Kidney epithelial cell (primary cell): ENCODE measurements at regions not wholly inside any gene's neighbourhood (a gene's known extent, or its start where the extent isn't known, plus 50 kb on each side); places are given as distances from the start of the nearest gene placed in this dataset.

ENCODE experiments used
- DNase-seq: peaks from one replicate; pipeline ENCODE4 v3.0.0-alpha.2; 2010; ENCODE audit warnings: low read depth
- H3K27me3 ChIP-seq: 2 replicates; pipeline ENCODE4 v1.6.0; 2011; ENCODE audit warnings: low read length; ENCODE audit not compliant: control insufficient read depth, insufficient read depth
- H3K36me3 ChIP-seq: 2 replicates; pipeline ENCODE4 v1.5.1; 2011; ENCODE audit warnings: low read length; ENCODE audit not compliant: control insufficient read depth, insufficient read depth
- H3K4me3 ChIP-seq: 2 replicates; pipeline ENCODE4 v1.5.1; 2011; ENCODE audit warnings: low read depth, mild to moderate bottlenecking, control low read depth, low read length
- TF ChIP-seq, protein P1 (sequence below): IDR thresholded peaks from 2 replicates; pipeline ENCODE4 v1.5.1; 2011; ENCODE audit warnings: mild to moderate bottlenecking, moderate library complexity, low read length, control low read depth, inconsistent platforms; ENCODE audit not compliant: insufficient read depth, poor library complexity, severe bottlenecking

DNA sequence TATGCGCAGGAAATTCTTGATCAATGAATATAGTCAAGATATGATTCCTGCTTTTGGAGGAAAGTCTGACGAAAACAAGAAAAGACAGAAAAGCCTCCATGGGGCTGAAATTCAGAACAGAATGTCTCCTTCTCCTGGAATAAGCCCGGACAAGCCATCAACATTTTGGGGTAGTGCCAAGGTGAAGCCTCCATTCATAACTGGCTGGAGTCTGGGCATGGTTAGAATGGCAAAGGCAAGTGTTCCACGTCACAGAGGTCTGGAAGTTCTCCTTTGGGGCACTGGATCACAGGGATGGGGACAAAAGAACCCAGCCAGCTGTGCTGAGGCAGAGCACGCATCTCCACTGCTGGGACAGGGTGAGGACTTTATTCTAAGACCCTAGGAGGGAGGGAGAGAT lies 505.7 kb downstream of the CMPK2 start:
- H3K4me3 ChIP-seq = no peak overlapping the region
- DNase-seq = no peak
- TF ChIP-seq, protein P1, sequence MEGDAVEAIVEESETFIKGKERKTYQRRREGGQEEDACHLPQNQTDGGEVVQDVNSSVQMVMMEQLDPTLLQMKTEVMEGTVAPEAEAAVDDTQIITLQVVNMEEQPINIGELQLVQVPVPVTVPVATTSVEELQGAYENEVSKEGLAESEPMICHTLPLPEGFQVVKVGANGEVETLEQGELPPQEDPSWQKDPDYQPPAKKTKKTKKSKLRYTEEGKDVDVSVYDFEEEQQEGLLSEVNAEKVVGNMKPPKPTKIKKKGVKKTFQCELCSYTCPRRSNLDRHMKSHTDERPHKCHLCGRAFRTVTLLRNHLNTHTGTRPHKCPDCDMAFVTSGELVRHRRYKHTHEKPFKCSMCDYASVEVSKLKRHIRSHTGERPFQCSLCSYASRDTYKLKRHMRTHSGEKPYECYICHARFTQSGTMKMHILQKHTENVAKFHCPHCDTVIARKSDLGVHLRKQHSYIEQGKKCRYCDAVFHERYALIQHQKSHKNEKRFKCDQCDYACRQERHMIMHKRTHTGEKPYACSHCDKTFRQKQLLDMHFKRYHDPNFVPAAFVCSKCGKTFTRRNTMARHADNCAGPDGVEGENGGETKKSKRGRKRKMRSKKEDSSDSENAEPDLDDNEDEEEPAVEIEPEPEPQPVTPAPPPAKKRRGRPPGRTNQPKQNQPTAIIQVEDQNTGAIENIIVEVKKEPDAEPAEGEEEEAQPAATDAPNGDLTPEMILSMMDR = no peak

DNA sequence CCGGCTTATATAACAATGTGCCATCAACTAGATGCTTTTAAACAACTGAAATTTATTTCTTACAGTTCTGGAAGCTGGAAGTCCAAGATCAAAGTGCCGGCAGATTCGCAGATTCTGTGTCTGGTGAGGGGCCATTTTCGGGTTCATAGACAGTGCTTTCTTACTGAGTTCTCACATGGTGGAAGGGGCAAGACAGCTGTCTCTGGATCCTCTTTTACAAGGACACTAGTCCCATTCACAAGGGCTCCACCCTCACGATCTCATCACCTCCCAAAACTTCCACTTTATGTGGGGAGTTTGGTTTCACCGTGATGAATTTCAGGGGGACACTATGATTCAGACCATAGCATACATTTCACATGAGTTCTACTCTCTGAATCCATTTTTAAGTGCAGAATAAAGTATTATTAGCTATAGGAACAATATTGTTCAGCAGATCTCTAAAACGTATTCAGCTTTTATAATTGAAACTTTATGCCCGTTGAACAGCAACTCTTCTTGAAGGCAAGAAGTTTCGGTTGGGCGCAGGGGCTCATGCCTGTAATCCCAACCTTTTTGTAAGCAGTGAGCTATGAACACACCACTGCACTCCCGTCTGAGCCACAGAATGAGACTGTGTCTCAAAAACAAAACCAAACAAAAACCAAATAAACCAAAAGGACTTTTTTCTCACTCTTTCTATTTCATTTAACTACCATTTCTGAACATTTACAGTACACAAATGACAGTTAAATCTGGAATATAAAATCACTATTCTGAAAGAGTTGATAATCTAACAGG lies 502.8 kb downstream of the CMPK2 start:
- TF ChIP-seq, protein P1 = no peak
- no peak overlapping the region for H3K4me3 ChIP-seq
- H3K27me3 ChIP-seq = no peaks in the 10 kb centered on the region
- DNase-seq = no peak
- no peaks in the 10 kb centered on the region for H3K36me3 ChIP-seq

More for the DNA sequence above, 505.7 kb downstream of the CMPK2 start:
- H3K36me3 ChIP-seq = no peaks in the 10 kb centered on the region
- no peaks in the 10 kb centered on the region for H3K27me3 ChIP-seq

DNA sequence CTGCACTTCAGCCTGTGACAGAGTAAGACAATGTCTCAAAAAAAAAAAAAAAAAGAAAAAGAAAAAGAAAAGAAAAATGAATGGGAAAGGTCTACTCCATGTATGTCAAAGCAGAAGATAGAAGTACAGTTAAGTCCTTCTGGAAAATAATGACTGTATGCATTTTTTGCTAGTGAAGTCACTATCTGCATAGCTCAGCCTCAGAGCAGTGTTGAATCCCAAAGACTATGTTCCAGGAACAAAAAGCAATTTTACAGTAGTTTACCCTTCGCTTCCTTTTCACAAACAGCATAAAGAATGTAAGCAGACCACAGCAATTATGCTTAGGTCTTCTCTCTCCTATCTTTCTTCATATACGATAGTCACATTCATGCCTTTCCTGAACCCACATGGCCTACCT lies 497.4 kb downstream of the CMPK2 start:
- DNase-seq = no peak
- H3K27me3 ChIP-seq = no peaks in the 10 kb centered on the region

DNA sequence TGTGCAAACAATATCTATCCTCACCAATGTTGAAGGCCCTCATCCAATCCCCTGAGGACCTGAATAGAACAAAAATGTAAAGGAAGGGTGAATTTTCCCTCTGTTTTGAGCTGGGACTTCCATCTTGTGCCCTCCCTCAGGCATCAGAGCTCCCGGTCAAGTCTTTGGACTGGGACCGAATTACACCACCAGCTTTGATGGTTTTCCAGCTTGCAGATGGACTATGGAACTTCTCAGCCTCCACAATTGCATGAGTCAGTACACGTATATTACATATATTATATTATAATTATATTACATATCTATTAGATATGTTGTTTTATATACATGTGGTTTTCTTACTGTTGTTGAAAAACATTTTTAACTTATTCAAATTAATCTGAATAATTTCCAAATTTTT lies 496.4 kb downstream of the CMPK2 start:
- DNase-seq = no peak
- Histone ChIP-seq H3K27me3 (no peaks in the 10 kb centered on the region), H3K36me3 (no peaks in the 10 kb centered on the region), H3K4me3 (no peak overlapping the region)
- TF ChIP-seq, protein P1 = no peak

More for the DNA sequence above, 497.4 kb downstream of the CMPK2 start:
- Histone ChIP-seq H3K4me3 (no peak overlapping the region), H3K36me3 (no peaks in the 10 kb centered on the region)
- TF ChIP-seq, protein P1 = no peak

DNA sequence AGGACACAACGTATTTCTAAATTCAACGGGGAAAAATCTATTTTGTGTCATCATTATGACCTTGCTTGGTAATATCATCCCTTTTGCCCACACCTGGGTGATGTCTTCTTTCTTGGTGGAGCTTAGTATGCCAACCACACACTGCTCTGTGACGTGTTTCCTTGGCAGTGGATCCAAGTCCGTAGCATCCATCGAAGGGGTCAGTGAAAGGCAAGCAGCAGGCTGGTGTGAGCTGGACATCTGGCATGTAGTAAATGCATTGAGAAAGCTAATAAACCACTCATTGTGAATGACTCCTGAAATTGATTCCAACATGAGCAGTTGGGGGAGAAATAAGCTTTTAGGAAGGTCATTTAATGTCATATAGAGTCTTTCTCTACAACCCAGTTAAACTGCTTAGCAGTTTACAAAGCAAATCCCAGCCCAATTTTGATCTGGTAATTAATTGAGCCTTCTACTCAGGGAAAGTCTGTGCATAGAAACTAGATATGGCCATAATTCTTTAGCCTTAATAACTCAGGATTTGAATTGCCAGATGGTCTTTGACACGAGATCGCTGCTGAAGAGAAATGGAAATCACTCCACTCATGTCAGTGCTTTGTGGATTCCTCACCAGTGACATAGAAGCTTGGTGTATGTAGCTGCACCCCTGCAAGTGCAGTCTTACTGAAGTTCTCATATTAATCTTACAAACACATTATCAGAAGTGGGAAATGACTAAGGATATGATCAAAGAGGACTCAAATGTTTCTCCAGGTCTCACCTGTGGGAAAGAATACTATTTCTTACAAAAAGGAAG lies 494.8 kb downstream of the CMPK2 start:
- H3K27me3 ChIP-seq = no peaks in the 10 kb centered on the region
- DNase-seq = no peak
- TF ChIP-seq, protein P1 = no peak
- H3K36me3 ChIP-seq = no peaks in the 10 kb centered on the region
- H3K4me3 ChIP-seq = no peak overlapping the region
